Stomach (tissue), 4 donors: ENCODE measurements at regions not wholly inside any gene's neighbourhood (a gene's known extent, or its start where the extent isn't known, plus 50 kb on each side); places are given as distances from the start of the nearest gene placed in this dataset.

Source experiments
- POLR2AphosphoS5 ChIP-seq, 3 donors: sonication (generic); formaldehyde crosslinking; IDR thresholded peaks; one replicate each; pipeline ENCODE4 v1.6.1; 2016; ENCODE audit warnings: antibody characterized with exemption in 3 of 3
- TF ChIP-seq, protein P1 (sequence below), 7 experiments: fragments of 450-650 bp in 4 of 7; fragments of 200-600 bp in 3 of 7; sonication (generic) in 3 of 7; IDR thresholded peaks; one replicate each; pipeline ENCODE4 v1.5.1; 2016 to 2019; ENCODE audit warnings: antibody characterized with exemption in 7 of 7, control low read depth in 2 of 7, mild to moderate bottlenecking in 1 of 7

DNA sequence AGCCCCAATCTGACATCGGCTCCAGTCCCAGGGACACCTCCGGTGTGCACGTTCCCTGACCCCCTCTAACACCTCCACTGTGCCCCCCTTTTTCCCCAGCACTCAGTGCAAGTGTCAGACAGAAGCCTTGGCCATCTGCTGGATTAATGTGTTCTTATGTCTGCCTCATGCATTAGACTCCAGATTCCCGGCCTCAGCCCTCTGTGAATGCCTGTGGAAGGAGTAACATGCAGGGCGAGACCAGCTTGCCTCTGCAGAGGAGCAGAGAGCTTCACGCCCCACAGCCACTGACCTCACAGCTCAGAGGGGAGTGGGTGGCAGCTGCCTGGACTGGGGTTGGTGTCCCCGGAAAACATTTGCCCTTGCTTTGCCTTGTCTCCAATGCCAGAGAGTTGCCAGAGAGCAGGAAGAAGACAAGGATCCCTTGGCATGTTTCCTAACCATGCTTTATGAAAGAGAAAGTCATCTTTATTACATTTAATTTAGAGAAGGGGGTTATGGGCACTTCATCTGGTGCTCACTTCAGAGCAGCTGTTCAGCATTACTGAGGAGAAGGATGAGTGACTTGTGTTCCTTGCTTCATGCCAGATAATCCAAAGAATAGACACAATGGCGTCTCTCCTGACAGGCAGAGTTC, 91.6 kb upstream of the CXCL12 start:
- TF ChIP-seq POLR2AphosphoS5 (IDR thresholded peaks at IDR 0.05), result no peak
- TF ChIP-seq, protein P1, sequence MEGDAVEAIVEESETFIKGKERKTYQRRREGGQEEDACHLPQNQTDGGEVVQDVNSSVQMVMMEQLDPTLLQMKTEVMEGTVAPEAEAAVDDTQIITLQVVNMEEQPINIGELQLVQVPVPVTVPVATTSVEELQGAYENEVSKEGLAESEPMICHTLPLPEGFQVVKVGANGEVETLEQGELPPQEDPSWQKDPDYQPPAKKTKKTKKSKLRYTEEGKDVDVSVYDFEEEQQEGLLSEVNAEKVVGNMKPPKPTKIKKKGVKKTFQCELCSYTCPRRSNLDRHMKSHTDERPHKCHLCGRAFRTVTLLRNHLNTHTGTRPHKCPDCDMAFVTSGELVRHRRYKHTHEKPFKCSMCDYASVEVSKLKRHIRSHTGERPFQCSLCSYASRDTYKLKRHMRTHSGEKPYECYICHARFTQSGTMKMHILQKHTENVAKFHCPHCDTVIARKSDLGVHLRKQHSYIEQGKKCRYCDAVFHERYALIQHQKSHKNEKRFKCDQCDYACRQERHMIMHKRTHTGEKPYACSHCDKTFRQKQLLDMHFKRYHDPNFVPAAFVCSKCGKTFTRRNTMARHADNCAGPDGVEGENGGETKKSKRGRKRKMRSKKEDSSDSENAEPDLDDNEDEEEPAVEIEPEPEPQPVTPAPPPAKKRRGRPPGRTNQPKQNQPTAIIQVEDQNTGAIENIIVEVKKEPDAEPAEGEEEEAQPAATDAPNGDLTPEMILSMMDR (IDR thresholded peaks at IDR 0.05), result no peak
